SU-DHL-6 (cell line): ENCODE measurements at regions not wholly inside any gene's neighbourhood (a gene's known extent, or its start where the extent isn't known, plus 50 kb on each side); places are given as distances from the start of the nearest gene placed in this dataset.

Experiments
- H2AFZ ChIP-seq: fragments of 200-600 bp; sonication (generic); 2 replicates; pipeline ENCODE4 v1.6.1; 2014; ENCODE audit warnings: low read depth, mild to moderate bottlenecking, moderate library complexity, mixed read lengths, antibody characterized with exemption, low read length; ENCODE audit not compliant: severe bottlenecking
- H3F3A ChIP-seq: fragments of 200-600 bp; shearing (Covaris generic); 2 replicates; pipeline ENCODE4 v1.6.0; 2016; ENCODE audit warnings: antibody characterized with exemption, mild to moderate bottlenecking; ENCODE audit not compliant: insufficient read depth
- H3K27ac ChIP-seq: fragments of 200-600 bp; sonication (generic); 2 replicates; pipeline ENCODE4 v1.5.1; 2016; ENCODE audit warnings: low read depth, mild to moderate bottlenecking, low read length, moderate library complexity, mixed read lengths
- H3K27me3 ChIP-seq: fragments of 200-600 bp; sonication (generic), shearing (Covaris generic); 2 replicates; pipeline ENCODE4 v1.6.0; 2014; ENCODE audit warnings: mild to moderate bottlenecking, low read length
- H3K36me3 ChIP-seq: fragments of 200-600 bp; sonication (generic); 2 replicates; pipeline ENCODE4 v1.6.1; 2014; ENCODE audit warnings: mild to moderate bottlenecking, low read length, mixed read lengths
- H3K4me2 ChIP-seq: fragments of 300-600, 200-600 bp; shearing (Covaris generic), sonication (generic); 2 replicates; pipeline ENCODE4 v1.6.0; 2014; ENCODE audit warnings: low read length, low read depth, mild to moderate bottlenecking; ENCODE audit not compliant: poor library complexity, severe bottlenecking
- H3K4me3 ChIP-seq: fragments of 200-600 bp; sonication (generic); 2 replicates; pipeline ENCODE4 v1.5.1; 2014; ENCODE audit warnings: antibody characterized with exemption, low read length, mild to moderate bottlenecking, mixed read lengths; ENCODE audit not compliant: insufficient read depth, poor library complexity, severe bottlenecking
- H3K79me2 ChIP-seq: fragments of 200-600 bp; sonication (generic); 2 replicates; pipeline ENCODE4 v1.6.1; 2014; ENCODE audit warnings: mild to moderate bottlenecking, low read length, moderate library complexity; ENCODE audit not compliant: insufficient read depth
- H3K9ac ChIP-seq: fragments of 200-600 bp; sonication (generic); 2 replicates; pipeline ENCODE4 v1.7.0; 2014; ENCODE audit warnings: mild to moderate bottlenecking, low read length
- H3K9me2 ChIP-seq: fragments of 200-600 bp; sonication (generic); replicated peaks from 2 replicates; pipeline ENCODE4 v1.6.1; 2014; ENCODE audit warnings: low read length; ENCODE audit not compliant: insufficient read depth
- H3K9me3 ChIP-seq: fragments of 200-600 bp; sonication (generic); 2 replicates; pipeline ENCODE4 v1.6.1; 2014; ENCODE audit warnings: low read length, mixed read lengths; ENCODE audit not compliant: insufficient read depth
- H4K20me1 ChIP-seq: fragments of 200-600 bp; sonication (generic); 2 replicates; pipeline ENCODE4 v1.6.1; 2014; ENCODE audit warnings: low read depth, mild to moderate bottlenecking, antibody characterized with exemption, low read length, moderate library complexity, mixed read lengths
- CTCF ChIP-seq: fragments of 200-600 bp; sonication (generic); IDR thresholded peaks from one replicate; pipeline ENCODE4 v1.5.1; 2017; ENCODE audit warnings: antibody characterized with exemption, mild to moderate bottlenecking, low read length, moderate library complexity; ENCODE audit not compliant: insufficient read depth, poor library complexity, severe bottlenecking
- EZH2phosphoT487 ChIP-seq: fragments of 200-600 bp; sonication (generic), shearing (Covaris generic); conservative IDR thresholded peaks from 2 replicates; pipeline ENCODE4 v1.6.1; 2018; ENCODE audit warnings: mild to moderate bottlenecking, antibody characterized with exemption, low read length, moderate library complexity, mixed read lengths

GRCh38 chrX:2594491-2594890 lies 93.7 kb upstream of the DHRSX start:
- no peaks in the 10 kb centered on the region for H3K27me3 ChIP-seq
- no peak overlapping the region for H3K4me3 ChIP-seq
- no peak overlapping the region for H2AFZ ChIP-seq
- H3K36me3 ChIP-seq: no peaks in the 10 kb centered on the region
- no peak overlapping the region for H3K9ac ChIP-seq
- no peak overlapping the region for H3K27ac ChIP-seq
- no peak for TF ChIP-seq CTCF
- TF ChIP-seq EZH2phosphoT487: no peak
- no peaks in the 10 kb centered on the region for H3K9me3 ChIP-seq
- no peaks in the 10 kb centered on the region for H3F3A ChIP-seq
- no peaks in the 10 kb centered on the region for H4K20me1 ChIP-seq
- no peaks in the 10 kb centered on the region for H3K9me2 ChIP-seq
- H3K4me2 ChIP-seq: no peak overlapping the region
- no peaks in the 10 kb centered on the region for H3K79me2 ChIP-seq

- Histone ChIP-seq H3K36me3 (no peaks in the 10 kb centered on the region), H3K79me2 (no peaks in the 10 kb centered on the region), H2AFZ (no peak overlapping the region), H3K4me2 (no peak overlapping the region), H3F3A (no peaks in the 10 kb centered on the region), H3K9ac (no peak overlapping the region), H3K4me3 (no peak overlapping the region), H3K27me3 (no peaks in the 10 kb centered on the region), H4K20me1 (no peaks in the 10 kb centered on the region), H3K9me3 (no peaks in the 10 kb centered on the region), H3K27ac (no peak overlapping the region), H3K9me2 (no peaks in the 10 kb centered on the region)
- TF ChIP-seq CTCF: no peak
- TF ChIP-seq EZH2phosphoT487: no peak
These were observed 91.5 kb upstream of the DHRSX start for GRCh38 chrX:2592279-2592678.

- TF ChIP-seq CTCF (no peak), EZH2phosphoT487 (no peak)
- Histone ChIP-seq H3K4me3 (no peak overlapping the region), H4K20me1 (no peaks in the 10 kb centered on the region), H3K9ac (no peak overlapping the region), H3K79me2 (no peaks in the 10 kb centered on the region), H3K27ac (no peak overlapping the region), H3K27me3 (no peaks in the 10 kb centered on the region), H3F3A (no peaks in the 10 kb centered on the region), H2AFZ (no peak overlapping the region), H3K9me2 (no peaks in the 10 kb centered on the region), H3K9me3 (no peaks in the 10 kb centered on the region), H3K4me2 (no peak overlapping the region), H3K36me3 (no peaks in the 10 kb centered on the region)
These were observed 88.6 kb upstream of the DHRSX start for GRCh38 chrX:2589186-2590020.
